Natural killer cell (primary cell): ENCODE measurements at regions not wholly inside any gene's neighbourhood (a gene's known extent, or its start where the extent isn't known, plus 50 kb on each side); places are given as distances from the start of the nearest gene placed in this dataset.
"Not testable (repeated sequence)": the region's sequence is repeated elsewhere in the genome, so short reads cannot be mapped to it uniquely, and the experiment has no call there.

Experiments used
- ATAC-seq, 3 donors: fragments of 150-1000 bp in 2 of 3; fragments of 200-7000 bp in 1 of 3; cut with Tn5 transposase; 1 replicate in 1 of 3; 2 replicates in 2 of 3; pipeline ENCODE4 v1.10.0; 2021; ENCODE audit warnings: mild to moderate bottlenecking in 2 of 3, moderate library complexity in 2 of 3
- DNase-seq, 2 donors: peaks; one replicate each; pipeline versions ENCODE4 v3.0.0 to v3.0.0-alpha.2; 2013 to 2021; ENCODE audit warnings: mixed read lengths in 1 of 2
- H3K27ac ChIP-seq: one replicate; pipeline ENCODE4 v1.5.1; 2013; ENCODE audit warnings: mild to moderate bottlenecking, low read length
- H3K27me3 ChIP-seq: one replicate; pipeline ENCODE4 v1.6.1; 2013; ENCODE audit warnings: low read length; ENCODE audit not compliant: control insufficient read depth, insufficient read depth
- H3K36me3 ChIP-seq: one replicate; pipeline ENCODE4 v1.6.1; 2013; ENCODE audit warnings: low read length; ENCODE audit not compliant: control insufficient read depth, insufficient read depth
- H3K4me1 ChIP-seq: one replicate; pipeline ENCODE4 v1.6.1; 2013; ENCODE audit warnings: low read length; ENCODE audit not compliant: control insufficient read depth, insufficient read depth
- H3K4me3 ChIP-seq: one replicate; pipeline ENCODE4 v1.5.1; 2013; ENCODE audit warnings: low read length
- H3K9me3 ChIP-seq: one replicate; pipeline ENCODE4 v1.6.1; 2013; ENCODE audit warnings: low read length; ENCODE audit not compliant: control insufficient read depth, insufficient read depth
- H3K27ac Mint-ChIP-seq, 2 donors: one replicate each; pipeline ENCODE4 v1.8.0; 2022; ENCODE audit warnings: mild to moderate bottlenecking in 2 of 2, mixed read lengths in 2 of 2, moderate library complexity in 1 of 2
- H3K27me3 Mint-ChIP-seq, 2 donors: one replicate each; pipeline ENCODE4 v1.8.0; 2022; ENCODE audit warnings: low read depth in 2 of 2, mixed read lengths in 2 of 2
- H3K36me3 Mint-ChIP-seq: one replicate; pipeline ENCODE4 v1.8.0; 2022; ENCODE audit warnings: mixed read lengths
- H3K4me1 Mint-ChIP-seq, 2 donors: one replicate each; pipeline ENCODE4 v1.8.0; 2022; ENCODE audit warnings: mixed read lengths in 2 of 2
- H3K4me3 Mint-ChIP-seq: one replicate; pipeline ENCODE4 v1.8.0; 2022; ENCODE audit warnings: mild to moderate bottlenecking, moderate library complexity, mixed read lengths
- H3K9me3 Mint-ChIP-seq, 2 donors: one replicate each; pipeline ENCODE4 v1.8.0; 2022; ENCODE audit warnings: mixed read lengths in 2 of 2
- CTCF ChIP-seq: fragments of 200-600 bp; IDR thresholded peaks from one replicate; pipeline ENCODE4 v1.8.0; 2022; ENCODE audit warnings: antibody characterized with exemption
- WGBS: methylation state at CpG from one replicate; pipeline ENCODE4 v1.1.7; 2013; ENCODE audit warnings: missing lambda C conversion rate; ENCODE audit not compliant: insufficient coverage; 5-methylcytosine and 5-hydroxymethylcytosine counted together
- intact Hi-C: fragments of 100-400 bp; cut with micrococcal nuclease; formaldehyde crosslinking; loops from one replicate; pipeline ENCODE4 v1.14.2; 2022

- H3K27me3 Mint-ChIP-seq = peaks cover 14 to 22% of the 10 kb centered on the region in 2 donors
- 77% methylated on average over 1 of the region's 2 CpGs for WGBS
- H3K4me1 ChIP-seq, H3K4me3 Mint-ChIP-seq, H3K4me3 ChIP-seq, H3K27ac ChIP-seq, intact Hi-C loops, H3K9me3 ChIP-seq, H3K9me3 Mint-ChIP-seq, H3K4me1 Mint-ChIP-seq, ATAC-seq, H3K36me3 ChIP-seq, H3K27me3 ChIP-seq, DNase-seq, H3K36me3 Mint-ChIP-seq, H3K27ac Mint-ChIP-seq: not testable (repeated sequence)
Observed at GRCh38 chr9:68593760-68594159, 53.1 kb upstream of the TMEM252 start.

GRCh38 chr9:68595868-68596267 lies 55.2 kb upstream of the TMEM252 start:
- Histone ChIP-seq H3K36me3 (no peaks in the 10 kb centered on the region), H3K27ac (no peak overlapping the region), H3K4me3 (no peak overlapping the region), H3K4me1 (peaks cover 2% of the 10 kb centered on the region), H3K9me3 (no peaks in the 10 kb centered on the region), H3K27me3 (no peaks in the 10 kb centered on the region)
- ATAC-seq = no peak
- no peak for TF ChIP-seq CTCF
- H3K9me3 Mint-ChIP-seq = no peaks in the 10 kb centered on the region
- H3K27ac Mint-ChIP-seq = no peak overlapping the region
- peaks cover 11 to 25% of the 10 kb centered on the region in 2 donors for H3K27me3 Mint-ChIP-seq
- H3K4me1 Mint-ChIP-seq = no peaks in the 10 kb centered on the region
- DNase-seq = no peak
- no peak overlapping the region for H3K4me3 Mint-ChIP-seq
- intact Hi-C loops = no loop called here
- no peaks in the 10 kb centered on the region for H3K36me3 Mint-ChIP-seq
- WGBS = 87% methylated on average over 3 of the region's 3 CpGs

GRCh38 chr9:68597362-68597997 lies 56.8 kb upstream of the TMEM252 start:
- Histone ChIP-seq H3K4me1 (peaks cover 2% of the 10 kb centered on the region), H3K36me3 (no peaks in the 10 kb centered on the region), H3K27me3 (no peaks in the 10 kb centered on the region), H3K9me3 (no peaks in the 10 kb centered on the region), H3K4me3 (no peak overlapping the region), H3K27ac (no peak overlapping the region)
- intact Hi-C loops = no loop called here
- TF ChIP-seq CTCF = no peak
- Mint-ChIP-seq H3K4me3 (no peak overlapping the region), H3K27ac (no peak overlapping the region), H3K4me1 (no peaks in the 10 kb centered on the region), H3K9me3 (no peaks in the 10 kb centered on the region), H3K27me3 (peaks cover 7 to 17% of the 10 kb centered on the region in 2 donors), H3K36me3 (no peaks in the 10 kb centered on the region)
- ATAC-seq = no peak
- 58% methylated on average over 1 of the region's 1 CpG for WGBS
- DNase-seq = no peak

- intact Hi-C loops = loop anchor here (5.0 kb wide), 1 partner anchor 222 kb away; no protein-coding TSS in a partner anchor
- Mint-ChIP-seq H3K4me1 (no peaks in the 10 kb centered on the region), H3K27me3 (peaks cover 13 to 25% of the 10 kb centered on the region in 2 donors), H3K4me3 (no peak overlapping the region), H3K9me3 (no peaks in the 10 kb centered on the region), H3K36me3 (no peaks in the 10 kb centered on the region), H3K27ac (no peak overlapping the region)
- no peak for TF ChIP-seq CTCF
- WGBS = 83% methylated on average over 2 of the region's 2 CpGs
- Histone ChIP-seq H3K9me3 (no peaks in the 10 kb centered on the region), H3K4me1 (no peaks in the 10 kb centered on the region), H3K4me3 (no peak overlapping the region), H3K27me3 (no peaks in the 10 kb centered on the region), H3K27ac (no peak overlapping the region), H3K36me3 (no peaks in the 10 kb centered on the region)
- DNase-seq (no peak), ATAC-seq (no peak)
Observed at GRCh38 chr9:68599826-68600225, 59.1 kb upstream of the TMEM252 start.
